ENCODE measurements at regions not wholly inside any gene's neighbourhood (a gene's known extent, or its start where the extent isn't known, plus 50 kb on each side); places are given as distances from the start of the nearest gene placed in this dataset.

DNA sequence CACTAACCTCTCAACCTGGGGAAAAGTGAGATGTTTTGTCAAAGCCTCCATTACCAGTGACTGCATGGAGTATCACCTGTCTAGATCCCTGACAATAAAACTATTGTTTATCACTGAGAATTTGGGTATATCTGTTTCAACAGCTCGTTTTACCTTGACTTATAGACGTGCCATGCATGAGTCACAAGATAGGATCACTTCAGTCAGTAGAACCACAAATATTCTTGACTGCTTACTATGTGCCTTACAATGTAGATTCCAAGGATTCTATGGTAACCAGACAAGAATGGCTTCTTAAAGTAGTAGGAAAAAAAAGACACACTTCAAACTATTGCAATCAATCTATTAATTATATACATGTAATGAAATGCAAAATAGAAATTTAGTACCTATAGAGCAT lies 55.7 kb upstream of the GRM7 start:
- Histone ChIP-seq H3K4me3 (replicated peaks in 1 of 3; ENCODE audit: low read depth in 2 of 3, low read length in 3 of 3) (no peak overlapping the region), H3K4me2 (replicated peaks; ENCODE audit: extremely low read depth, low read length, poor library complexity, severe bottlenecking) (no peak overlapping the region), H3K4me1 (ENCODE audit: control insufficient read depth in 1 of 2, insufficient read depth in 2 of 2, low read length in 2 of 2) (no peaks in the 10 kb centered on the region), H3K9ac (ENCODE audit: insufficient read depth, low read length, poor library complexity, severe bottlenecking) (no peak overlapping the region), H3K36me3 (replicated peaks in 1 of 2; ENCODE audit: control insufficient read depth in 1 of 2, insufficient read depth in 2 of 2, low read length in 2 of 2) (no peaks in the 10 kb centered on the region), H3K9me3 (replicated peaks in 1 of 2; ENCODE audit: control insufficient read depth in 1 of 2, insufficient read depth in 1 of 2, low read length in 2 of 2) (no peaks in the 10 kb centered on the region), H4K20me1 (ENCODE audit: insufficient read depth, low read length) (no peaks in the 10 kb centered on the region), H2AFZ (ENCODE audit: insufficient read depth, low read depth, low read length, poor library complexity, severe bottlenecking) (no peak overlapping the region), H3K27me3 (ENCODE audit: control insufficient read depth in 2 of 2, insufficient read depth in 2 of 2, low read length in 2 of 2) (no peaks in the 10 kb centered on the region), H3K27ac (ENCODE audit: low read depth in 1 of 2, low read length in 2 of 2) (no peak overlapping the region), H3K79me2 (ENCODE audit: insufficient read depth, low read length) (no peaks in the 10 kb centered on the region)
- peaks cover 0 to 4% (median 0%) of the 10 kb centered on the region in 7 donors for H3K9me3 Mint-ChIP-seq
- no peak overlapping the region for H3K4me3 Mint-ChIP-seq
- TF ChIP-seq, protein P1, sequence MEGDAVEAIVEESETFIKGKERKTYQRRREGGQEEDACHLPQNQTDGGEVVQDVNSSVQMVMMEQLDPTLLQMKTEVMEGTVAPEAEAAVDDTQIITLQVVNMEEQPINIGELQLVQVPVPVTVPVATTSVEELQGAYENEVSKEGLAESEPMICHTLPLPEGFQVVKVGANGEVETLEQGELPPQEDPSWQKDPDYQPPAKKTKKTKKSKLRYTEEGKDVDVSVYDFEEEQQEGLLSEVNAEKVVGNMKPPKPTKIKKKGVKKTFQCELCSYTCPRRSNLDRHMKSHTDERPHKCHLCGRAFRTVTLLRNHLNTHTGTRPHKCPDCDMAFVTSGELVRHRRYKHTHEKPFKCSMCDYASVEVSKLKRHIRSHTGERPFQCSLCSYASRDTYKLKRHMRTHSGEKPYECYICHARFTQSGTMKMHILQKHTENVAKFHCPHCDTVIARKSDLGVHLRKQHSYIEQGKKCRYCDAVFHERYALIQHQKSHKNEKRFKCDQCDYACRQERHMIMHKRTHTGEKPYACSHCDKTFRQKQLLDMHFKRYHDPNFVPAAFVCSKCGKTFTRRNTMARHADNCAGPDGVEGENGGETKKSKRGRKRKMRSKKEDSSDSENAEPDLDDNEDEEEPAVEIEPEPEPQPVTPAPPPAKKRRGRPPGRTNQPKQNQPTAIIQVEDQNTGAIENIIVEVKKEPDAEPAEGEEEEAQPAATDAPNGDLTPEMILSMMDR (IDR thresholded peaks at IDR 0.05), result no peak
- no peak for DNase-seq
- intact Hi-C loops (cut with micrococcal nuclease), result no loop called here
- WGBS (ENCODE audit: insufficient coverage), result no CpG with 5 or more reads among the region's 2 CpGs
- no peaks in the 10 kb centered on the region for H3K4me1 Mint-ChIP-seq
- no peaks in the 10 kb centered on the region for H3K36me3 Mint-ChIP-seq
- H3K27ac Mint-ChIP-seq, result no peak overlapping the region
- H3K27me3 Mint-ChIP-seq (ENCODE audit: low read depth in 3 of 3), result no peaks in the 10 kb centered on the region

DNA sequence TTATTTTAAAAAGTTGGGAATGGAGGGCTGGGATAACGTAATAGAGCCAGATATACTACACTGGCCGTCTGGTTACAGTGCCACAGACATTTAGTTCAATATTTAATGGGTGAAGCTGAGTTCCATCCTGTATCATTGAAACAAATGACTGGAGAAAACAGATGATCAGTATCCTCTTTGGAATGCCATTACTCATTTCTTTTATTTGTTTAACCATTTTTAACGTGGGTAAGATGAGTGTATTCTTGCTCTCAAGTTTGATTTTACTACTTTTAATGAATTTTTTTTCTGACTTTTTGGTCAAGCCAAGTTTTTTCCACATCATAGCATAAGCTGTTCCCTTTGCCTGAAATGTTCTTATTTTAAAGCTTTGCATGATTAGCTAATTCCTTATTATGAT lies 53.9 kb upstream of the GRM7 start:
- intact Hi-C loops (cut with micrococcal nuclease), result no loop called here
- H3K27me3 Mint-ChIP-seq (ENCODE audit: low read depth in 3 of 3), result no peaks in the 10 kb centered on the region
- Histone ChIP-seq H3K9me3 (replicated peaks in 1 of 2; ENCODE audit: control insufficient read depth in 1 of 2, insufficient read depth in 1 of 2, low read length in 2 of 2) (peaks cover 0 to 3% of the 10 kb centered on the region in 2 donors), H3K36me3 (replicated peaks in 1 of 2; ENCODE audit: control insufficient read depth in 1 of 2, insufficient read depth in 2 of 2, low read length in 2 of 2) (no peaks in the 10 kb centered on the region), H3K9ac (ENCODE audit: insufficient read depth, low read length, poor library complexity, severe bottlenecking) (no peak overlapping the region), H3K4me3 (replicated peaks in 1 of 3; ENCODE audit: low read depth in 2 of 3, low read length in 3 of 3) (no peak overlapping the region), H3K4me2 (replicated peaks; ENCODE audit: extremely low read depth, low read length, poor library complexity, severe bottlenecking) (no peak overlapping the region), H3K27me3 (ENCODE audit: control insufficient read depth in 2 of 2, insufficient read depth in 2 of 2, low read length in 2 of 2) (no peaks in the 10 kb centered on the region), H3K79me2 (ENCODE audit: insufficient read depth, low read length) (no peaks in the 10 kb centered on the region), H3K27ac (ENCODE audit: low read depth in 1 of 2, low read length in 2 of 2) (no peak overlapping the region), H4K20me1 (ENCODE audit: insufficient read depth, low read length) (no peaks in the 10 kb centered on the region), H2AFZ (ENCODE audit: insufficient read depth, low read depth, low read length, poor library complexity, severe bottlenecking) (no peak overlapping the region), H3K4me1 (ENCODE audit: control insufficient read depth in 1 of 2, insufficient read depth in 2 of 2, low read length in 2 of 2) (no peaks in the 10 kb centered on the region)
- no peaks in the 10 kb centered on the region for H3K4me1 Mint-ChIP-seq
- H3K4me3 Mint-ChIP-seq, result no peak overlapping the region
- H3K9me3 Mint-ChIP-seq, result peaks cover 0 to 4% (median 0%) of the 10 kb centered on the region in 7 donors
- TF ChIP-seq, protein P1 (IDR thresholded peaks at IDR 0.05), result no peak
- 76% methylated on average over 2 of the region's 3 CpGs for WGBS (ENCODE audit: insufficient coverage)
- no peak overlapping the region for H3K27ac Mint-ChIP-seq
- DNase-seq, result no peak
- H3K36me3 Mint-ChIP-seq, result no peaks in the 10 kb centered on the region
